MM.1S (cell line): ENCODE measurements at regions not wholly inside any gene's neighbourhood (a gene's known extent, or its start where the extent isn't known, plus 50 kb on each side); places are given as distances from the start of the nearest gene placed in this dataset.

ENCODE experiments used
- EZH2 ChIP-seq: fragments of 300-600 bp; sonication (generic); optimal IDR thresholded peaks from 2 replicates; pipeline ENCODE3; 2017; ENCODE audit warnings: low read depth, mild to moderate bottlenecking, antibody characterized with exemption, low read length, mixed read lengths
- EZH2phosphoT487 ChIP-seq: fragments of 300-600 bp; sonication (generic); IDR thresholded peaks from 2 replicates; pipeline ENCODE4 v1.6.1; 2018; ENCODE audit warnings: antibody characterized with exemption, low read length
- TF ChIP-seq, protein P1 (sequence below): fragments of 300-600 bp; sonication (generic); IDR thresholded peaks from 2 replicates; pipeline ENCODE4 v1.5.1; 2016; ENCODE audit warnings: antibody characterized with exemption, low read length, mixed read lengths

DNA sequence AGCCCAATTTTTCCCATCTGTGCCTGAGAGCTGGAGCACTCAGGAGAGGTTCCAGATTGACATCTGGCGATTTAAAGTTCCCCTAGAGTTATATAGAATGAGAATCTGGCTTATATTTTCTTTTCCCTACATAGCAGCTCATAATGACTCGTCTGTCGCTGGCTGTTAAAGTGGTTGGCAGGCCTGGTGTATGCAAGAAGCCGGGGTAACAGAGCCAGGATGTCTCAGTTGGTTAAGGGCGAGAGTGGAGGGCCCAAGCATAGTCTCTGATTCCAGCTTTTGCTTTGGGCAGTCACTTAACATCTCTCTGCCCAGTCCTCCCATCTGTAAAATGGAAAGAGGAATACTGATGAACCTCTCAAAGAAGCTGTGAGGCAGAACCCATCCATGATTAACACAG, 751.6 kb downstream of the NOVA1 start:
- TF ChIP-seq, protein P1, sequence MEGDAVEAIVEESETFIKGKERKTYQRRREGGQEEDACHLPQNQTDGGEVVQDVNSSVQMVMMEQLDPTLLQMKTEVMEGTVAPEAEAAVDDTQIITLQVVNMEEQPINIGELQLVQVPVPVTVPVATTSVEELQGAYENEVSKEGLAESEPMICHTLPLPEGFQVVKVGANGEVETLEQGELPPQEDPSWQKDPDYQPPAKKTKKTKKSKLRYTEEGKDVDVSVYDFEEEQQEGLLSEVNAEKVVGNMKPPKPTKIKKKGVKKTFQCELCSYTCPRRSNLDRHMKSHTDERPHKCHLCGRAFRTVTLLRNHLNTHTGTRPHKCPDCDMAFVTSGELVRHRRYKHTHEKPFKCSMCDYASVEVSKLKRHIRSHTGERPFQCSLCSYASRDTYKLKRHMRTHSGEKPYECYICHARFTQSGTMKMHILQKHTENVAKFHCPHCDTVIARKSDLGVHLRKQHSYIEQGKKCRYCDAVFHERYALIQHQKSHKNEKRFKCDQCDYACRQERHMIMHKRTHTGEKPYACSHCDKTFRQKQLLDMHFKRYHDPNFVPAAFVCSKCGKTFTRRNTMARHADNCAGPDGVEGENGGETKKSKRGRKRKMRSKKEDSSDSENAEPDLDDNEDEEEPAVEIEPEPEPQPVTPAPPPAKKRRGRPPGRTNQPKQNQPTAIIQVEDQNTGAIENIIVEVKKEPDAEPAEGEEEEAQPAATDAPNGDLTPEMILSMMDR, result no peak
- no peak for TF ChIP-seq EZH2
- TF ChIP-seq EZH2phosphoT487, result no peak
